GM18505 (cell line): ENCODE measurements at regions not wholly inside any gene's neighbourhood (a gene's known extent, or its start where the extent isn't known, plus 50 kb on each side); places are given as distances from the start of the nearest gene placed in this dataset.

Experiments
- ATAC-seq: cut with Tn5 transposase; IDR thresholded peaks from one replicate; pipeline ENCODE4 v1.9.1; 2021; ENCODE audit not compliant: unreplicated experiment
- POLR2A ChIP-seq: IDR thresholded peaks from 4 replicates; pipeline ENCODE4 v1.6.1; 2011; ENCODE audit warnings: borderline replicate concordance; ENCODE audit not compliant: insufficient read depth, insufficient read length; ENCODE audit errors: extremely low read depth

- TF ChIP-seq POLR2A: no peak
- ATAC-seq: no peak
These were observed 134.4 kb downstream of the SLC16A9 start for GRCh38 chr10:59575269-59575668.

- no peak for TF ChIP-seq POLR2A
- ATAC-seq: no peak
These were observed 146.1 kb downstream of the SLC16A9 start for GRCh38 chr10:59563531-59563930.

DNA sequence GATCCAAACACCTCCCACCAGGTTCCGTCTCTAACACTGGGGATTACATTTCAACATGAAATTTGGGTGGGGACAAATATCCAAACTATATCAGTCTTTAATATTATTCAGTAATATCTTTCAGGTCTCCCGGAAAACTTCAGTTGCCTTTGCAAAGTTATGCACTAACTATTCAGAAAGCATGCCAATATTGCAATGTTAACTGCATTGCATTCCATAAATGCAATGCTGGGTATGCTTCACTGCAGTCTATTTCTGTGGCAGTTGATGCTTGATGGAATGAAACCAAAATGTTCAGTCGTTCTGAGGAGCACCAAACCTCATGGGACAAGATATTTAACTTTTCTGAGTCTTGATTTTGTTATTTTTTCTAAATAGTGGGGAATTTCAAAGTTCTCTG, 147.5 kb downstream of the SLC16A9 start:
- TF ChIP-seq POLR2A: no peak
- ATAC-seq: no peak

- no peak for ATAC-seq
- no peak for TF ChIP-seq POLR2A
These were observed 148.1 kb downstream of the SLC16A9 start for GRCh38 chr10:59561477-59562121.

DNA sequence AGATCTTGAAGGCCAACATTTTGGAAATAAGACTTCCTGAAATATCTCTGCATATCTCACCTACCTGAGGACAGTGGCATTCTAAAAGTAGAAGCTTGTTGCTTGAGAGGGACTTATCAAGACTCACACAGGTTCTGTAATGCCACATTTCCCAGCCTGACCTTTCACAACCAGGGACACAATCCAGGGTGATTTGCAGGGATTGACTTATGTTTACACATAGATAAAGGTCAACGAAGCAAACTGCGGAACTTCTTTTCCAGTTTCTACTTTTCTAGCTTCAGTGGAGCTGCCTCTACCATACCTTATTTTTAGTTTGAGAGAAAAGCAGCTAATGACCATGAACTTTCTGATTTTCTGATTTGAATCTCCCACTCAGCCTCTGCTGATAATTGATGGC, 148.7 kb downstream of the SLC16A9 start:
- no peak for ATAC-seq

DNA sequence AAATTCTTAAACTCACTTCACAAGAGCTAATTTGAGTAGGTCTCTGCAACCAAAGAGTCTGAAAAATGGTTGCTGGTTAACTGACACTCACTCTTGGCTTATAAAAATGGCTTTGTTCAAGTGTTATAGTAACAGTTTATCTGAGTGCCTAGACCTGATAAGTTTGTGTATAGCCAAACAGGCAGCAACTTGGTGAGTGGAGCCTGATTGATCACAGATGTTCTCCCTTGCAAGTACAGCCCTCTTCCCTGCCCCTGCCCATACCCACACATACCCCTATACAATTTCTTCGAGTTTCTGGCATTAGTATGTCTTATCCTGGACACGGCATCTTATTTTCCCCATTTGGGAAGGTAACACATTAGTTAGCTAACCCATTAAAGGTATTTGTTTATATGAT, 149.5 kb downstream of the SLC16A9 start:
- TF ChIP-seq POLR2A: no peak
- ATAC-seq: no peak

More for the DNA sequence above, 148.7 kb downstream of the SLC16A9 start:
- no peak for TF ChIP-seq POLR2A

DNA sequence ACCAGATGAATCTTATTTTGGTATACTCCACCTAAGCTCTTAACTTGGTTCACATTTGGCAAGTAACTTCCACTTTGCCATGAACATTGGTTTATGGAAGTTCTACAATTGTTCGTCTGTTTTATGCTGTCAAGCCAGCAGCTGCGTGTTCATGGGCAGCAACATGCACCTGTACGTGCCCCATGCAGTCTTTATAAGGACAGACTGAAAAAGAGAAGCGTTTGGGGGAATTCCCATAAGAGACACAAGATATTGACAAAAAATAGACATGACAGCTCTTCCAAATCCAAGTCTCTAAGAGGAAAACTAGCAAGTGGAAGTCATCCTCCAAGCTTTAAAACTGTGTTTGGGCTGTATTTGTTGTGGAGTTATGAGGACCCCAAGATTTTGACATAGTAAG, 151.6 kb downstream of the SLC16A9 start:
- no peak for TF ChIP-seq POLR2A
- ATAC-seq: no peak

DNA sequence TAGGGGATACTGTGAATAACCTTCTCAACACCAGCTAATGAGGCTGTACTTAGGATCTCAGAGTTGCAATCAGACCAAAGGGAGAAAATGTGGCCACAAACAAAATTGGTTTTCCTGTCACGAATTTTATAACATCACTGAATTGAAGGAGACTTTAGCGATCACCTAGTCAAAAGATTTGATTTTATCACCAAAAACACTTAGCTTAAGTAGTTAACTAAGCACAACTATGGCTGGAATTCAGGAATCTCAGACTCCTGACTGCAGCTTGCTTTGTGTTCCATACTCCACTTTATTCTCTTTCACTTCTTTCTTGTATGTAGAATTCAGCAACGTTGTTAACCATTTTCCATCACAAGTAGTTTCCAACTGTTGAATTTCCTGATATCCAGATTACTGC, 152.0 kb downstream of the SLC16A9 start:
- no peak for ATAC-seq
- TF ChIP-seq POLR2A: no peak

- TF ChIP-seq POLR2A: no peak
- ATAC-seq: no peak
These were observed 152.6 kb downstream of the SLC16A9 start for GRCh38 chr10:59557052-59557451.

GRCh38 chr10:59553162-59553900, 156.3 kb downstream of the SLC16A9 start:
- no peak for ATAC-seq
- TF ChIP-seq POLR2A: no peak

GRCh38 chr10:59550061-59550460, 159.6 kb downstream of the SLC16A9 start:
- TF ChIP-seq POLR2A: no peak
- ATAC-seq: no peak

DNA sequence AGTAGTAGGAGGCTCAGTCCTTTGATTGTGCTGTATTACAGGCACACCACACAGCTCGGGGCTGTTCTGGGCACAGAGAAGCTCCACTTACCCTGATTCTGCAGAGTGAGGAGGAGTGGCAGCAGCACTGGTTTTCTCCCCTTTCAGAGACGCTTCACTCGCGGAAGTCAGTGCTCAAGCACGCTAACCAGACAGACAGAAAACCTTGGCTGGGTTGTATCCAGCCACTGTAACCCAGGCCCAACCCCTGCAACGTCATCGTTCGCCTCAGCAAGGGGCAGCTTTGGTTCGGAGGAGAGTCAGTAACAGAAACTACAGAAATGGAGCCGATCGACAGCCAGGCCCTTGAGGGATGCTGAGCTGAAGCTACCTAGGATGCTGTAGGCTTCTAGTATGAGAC, 171.0 kb downstream of the SLC16A9 start:
- no peak for TF ChIP-seq POLR2A
- no peak for ATAC-seq

DNA sequence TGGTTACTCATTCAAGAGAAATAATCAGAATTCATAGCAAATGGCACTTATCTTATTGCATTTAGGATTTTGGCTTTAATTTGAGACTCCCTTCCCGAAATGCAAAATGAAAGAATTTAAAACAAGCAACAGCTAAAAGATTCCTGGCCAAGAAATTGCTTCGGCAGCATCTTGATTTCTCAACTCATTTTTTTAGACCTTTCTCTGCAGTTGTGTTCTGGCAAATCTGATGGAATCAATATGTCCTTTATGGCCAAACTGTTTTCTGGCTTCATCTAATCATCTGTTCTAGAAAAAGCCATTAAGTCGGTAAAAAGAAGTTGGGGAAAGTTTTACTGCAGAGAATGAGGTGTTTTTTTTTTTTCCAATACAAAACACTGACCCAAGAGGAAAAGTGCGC, 172.1 kb downstream of the SLC16A9 start:
- no peak for TF ChIP-seq POLR2A

More for the DNA sequence above, 172.1 kb downstream of the SLC16A9 start:
- no peak for ATAC-seq
